WTC11 (cell line): ENCODE measurements at regions not wholly inside any gene's neighbourhood (a gene's known extent, or its start where the extent isn't known, plus 50 kb on each side); places are given as distances from the start of the nearest gene placed in this dataset.

Source experiments
- ATAC-seq: fragments of 200-7000 bp; cut with Tn5 transposase; 2 replicates; pipeline ENCODE4 v1.10.0; 2021; ENCODE audit warnings: mild to moderate bottlenecking, moderate library complexity
- CTCF ChIA-PET: fragments of 300-600 bp; sonication (Branson Sonifier 250); formaldehyde crosslinking; loops from one replicate; lab custom pipeline; 2021; ENCODE audit warnings: antibody characterized with exemption; lab: Charles Lee
- POLR2A ChIA-PET: fragments of 350-600 bp; sonication (Branson Sonifier 250); formaldehyde crosslinking; loops from one replicate; lab custom pipeline; 2021; ENCODE audit warnings: antibody characterized with exemption; lab: Charles Lee
- DNase-seq: peaks from one replicate; pipeline ENCODE4 v3.0.0; 2021; ENCODE audit warnings: low spot score
- H3K27ac Mint-ChIP-seq: 2 replicates; pipeline ENCODE4 v1.8.0; 2021; ENCODE audit warnings: mixed read lengths
- H3K27me3 Mint-ChIP-seq: 2 replicates; pipeline ENCODE4 v1.8.0; 2021; ENCODE audit warnings: low read depth, mild to moderate bottlenecking, moderate library complexity, mixed read lengths
- H3K36me3 Mint-ChIP-seq: 2 replicates; pipeline ENCODE4 v1.8.0; 2021; ENCODE audit warnings: mixed read lengths
- H3K4me1 Mint-ChIP-seq: 2 replicates; pipeline ENCODE4 v1.8.0; 2022; ENCODE audit warnings: mixed read lengths
- H3K4me3 Mint-ChIP-seq: 2 replicates; pipeline ENCODE4 v1.8.0; 2021; ENCODE audit warnings: mild to moderate bottlenecking, moderate library complexity, mixed read lengths
- H3K9me3 Mint-ChIP-seq: 2 replicates; pipeline ENCODE4 v1.8.0; 2021; ENCODE audit warnings: mixed read lengths
- ATF1 ChIP-seq: sonication (generic); formaldehyde crosslinking; IDR thresholded peaks from 2 replicates; pipeline ENCODE4 v1.8.1; 2023; ENCODE audit warnings: mild to moderate bottlenecking, moderate library complexity, missing genetic modification reagents
- GABPB1 ChIP-seq: sonication (generic); formaldehyde crosslinking; IDR thresholded peaks from 2 replicates; pipeline ENCODE4 v1.8.1; 2023; ENCODE audit warnings: mild to moderate bottlenecking, missing genetic modification reagents
- NR1H2 ChIP-seq: sonication (generic); formaldehyde crosslinking; IDR thresholded peaks from 2 replicates; pipeline ENCODE4 v1.9.0; 2021; ENCODE audit warnings: mild to moderate bottlenecking, moderate library complexity, missing genetic modification reagents
- NR3C1 ChIP-seq: sonication (generic); formaldehyde crosslinking; conservative IDR thresholded peaks from 2 replicates; pipeline ENCODE4 v1.8.1; 2023; ENCODE audit warnings: low read depth, mild to moderate bottlenecking, missing genetic modification reagents
- SMAD3 ChIP-seq: sonication (generic); formaldehyde crosslinking; IDR thresholded peaks from 2 replicates; pipeline ENCODE4 v1.8.0; 2022; ENCODE audit warnings: missing genetic modification reagents, mild to moderate bottlenecking, borderline replicate concordance
- SMAD4 ChIP-seq: sonication (generic); formaldehyde crosslinking; IDR thresholded peaks from 2 replicates; pipeline ENCODE4 v1.8.0; 2022; ENCODE audit warnings: mild to moderate bottlenecking, missing genetic modification reagents
- ZNF219 ChIP-seq: sonication (generic); formaldehyde crosslinking; IDR thresholded peaks from 2 replicates; pipeline ENCODE4 v1.8.0; 2023; ENCODE audit warnings: missing genetic modification reagents, mild to moderate bottlenecking, borderline replicate concordance
- ZNF317 ChIP-seq: sonication (generic); formaldehyde crosslinking; IDR thresholded peaks from 2 replicates; pipeline ENCODE4 v1.8.1; 2023; ENCODE audit warnings: low read depth, mild to moderate bottlenecking, moderate library complexity, missing genetic modification reagents, borderline replicate concordance
- TF ChIP-seq, protein P1 (sequence below): sonication (generic); formaldehyde crosslinking; conservative IDR thresholded peaks from 2 replicates; pipeline ENCODE4 v1.8.1; 2022; ENCODE audit warnings: mild to moderate bottlenecking, missing genetic modification reagents
- TF ChIP-seq, protein P2 (sequence below): sonication (generic); formaldehyde crosslinking; IDR thresholded peaks from 2 replicates; pipeline ENCODE4 v1.8.1; 2023; ENCODE audit warnings: mild to moderate bottlenecking, moderate library complexity, missing genetic modification reagents
- TF ChIP-seq, protein P3 (sequence below): sonication (generic); formaldehyde crosslinking; IDR thresholded peaks from 2 replicates; pipeline ENCODE4 v1.8.0; 2023; ENCODE audit warnings: mild to moderate bottlenecking, missing genetic modification reagents
- TF ChIP-seq, protein P4 (sequence below): sonication (generic); formaldehyde crosslinking; IDR thresholded peaks from 2 replicates; pipeline ENCODE4 v1.8.1; 2023; ENCODE audit warnings: mild to moderate bottlenecking, missing genetic modification reagents, moderate library complexity
- TF ChIP-seq, protein P5 (sequence below): sonication (generic); formaldehyde crosslinking; IDR thresholded peaks from 2 replicates; pipeline ENCODE4 v1.8.1; 2022; ENCODE audit warnings: low read depth, mild to moderate bottlenecking, moderate library complexity, missing genetic modification reagents, borderline replicate concordance
- TF ChIP-seq, protein P6 (sequence below): sonication (generic); formaldehyde crosslinking; IDR thresholded peaks from 2 replicates; pipeline ENCODE4 v1.8.1; 2023; ENCODE audit warnings: mild to moderate bottlenecking, missing genetic modification reagents

DNA sequence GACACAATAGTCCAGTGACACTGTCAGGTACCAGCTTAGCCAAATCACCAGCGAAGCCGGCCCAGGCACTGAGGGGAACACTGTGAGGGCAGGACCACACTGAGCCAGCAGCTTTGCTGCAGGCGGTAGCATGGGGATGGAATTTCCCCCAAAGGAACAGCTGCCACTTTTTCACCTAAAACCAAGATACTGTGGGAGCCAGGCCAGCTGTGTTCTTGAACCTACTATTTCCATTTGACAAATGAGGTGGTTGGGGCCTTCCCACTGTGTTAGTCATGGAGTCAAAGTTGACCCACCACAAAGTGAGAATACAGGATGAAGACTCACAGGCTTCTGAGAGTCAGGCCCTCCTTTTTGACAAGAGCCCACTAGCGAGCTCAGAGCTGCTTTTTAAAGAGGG lies 70.7 kb upstream of the SH3RF1 start:
- CTCF ChIA-PET = interaction anchor here (1.0 kb wide), 1 partner anchor 30 kb away, joined by 4 read pairs; no protein-coding TSS in a partner anchor

GRCh38 chr4:169340834-169341233 lies 70.1 kb upstream of the SH3RF1 start:
- no peaks in the 10 kb centered on the region for H3K27me3 Mint-ChIP-seq
- H3K27ac Mint-ChIP-seq = no peak overlapping the region
- POLR2A ChIA-PET = no interaction called here
- no peak for DNase-seq
- H3K9me3 Mint-ChIP-seq = peaks cover 22% of the 10 kb centered on the region
- peaks cover 5% of the 10 kb centered on the region; the same call in 1 of the 2 replicates for H3K4me1 Mint-ChIP-seq
- TF ChIP-seq, protein P1, sequence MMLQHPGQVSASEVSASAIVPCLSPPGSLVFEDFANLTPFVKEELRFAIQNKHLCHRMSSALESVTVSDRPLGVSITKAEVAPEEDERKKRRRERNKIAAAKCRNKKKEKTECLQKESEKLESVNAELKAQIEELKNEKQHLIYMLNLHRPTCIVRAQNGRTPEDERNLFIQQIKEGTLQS = no peak
- no peak for TF ChIP-seq ATF1
- TF ChIP-seq, protein P2, sequence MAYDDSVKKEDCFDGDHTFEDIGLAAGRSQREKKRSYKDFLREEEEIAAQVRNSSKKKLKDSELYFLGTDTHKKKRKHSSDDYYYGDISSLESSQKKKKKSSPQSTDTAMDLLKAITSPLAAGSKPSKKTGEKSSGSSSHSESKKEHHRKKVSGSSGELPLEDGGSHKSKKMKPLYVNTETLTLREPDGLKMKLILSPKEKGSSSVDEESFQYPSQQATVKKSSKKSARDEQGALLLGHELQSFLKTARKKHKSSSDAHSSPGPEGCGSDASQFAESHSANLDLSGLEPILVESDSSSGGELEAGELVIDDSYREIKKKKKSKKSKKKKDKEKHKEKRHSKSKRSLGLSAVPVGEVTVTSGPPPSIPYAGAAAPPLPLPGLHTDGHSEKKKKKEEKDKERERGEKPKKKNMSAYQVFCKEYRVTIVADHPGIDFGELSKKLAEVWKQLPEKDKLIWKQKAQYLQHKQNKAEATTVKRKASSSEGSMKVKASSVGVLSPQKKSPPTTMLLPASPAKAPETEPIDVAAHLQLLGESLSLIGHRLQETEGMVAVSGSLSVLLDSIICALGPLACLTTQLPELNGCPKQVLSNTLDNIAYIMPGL (CRISPR knock-in tag) = no peak
- TF ChIP-seq, protein P3, sequence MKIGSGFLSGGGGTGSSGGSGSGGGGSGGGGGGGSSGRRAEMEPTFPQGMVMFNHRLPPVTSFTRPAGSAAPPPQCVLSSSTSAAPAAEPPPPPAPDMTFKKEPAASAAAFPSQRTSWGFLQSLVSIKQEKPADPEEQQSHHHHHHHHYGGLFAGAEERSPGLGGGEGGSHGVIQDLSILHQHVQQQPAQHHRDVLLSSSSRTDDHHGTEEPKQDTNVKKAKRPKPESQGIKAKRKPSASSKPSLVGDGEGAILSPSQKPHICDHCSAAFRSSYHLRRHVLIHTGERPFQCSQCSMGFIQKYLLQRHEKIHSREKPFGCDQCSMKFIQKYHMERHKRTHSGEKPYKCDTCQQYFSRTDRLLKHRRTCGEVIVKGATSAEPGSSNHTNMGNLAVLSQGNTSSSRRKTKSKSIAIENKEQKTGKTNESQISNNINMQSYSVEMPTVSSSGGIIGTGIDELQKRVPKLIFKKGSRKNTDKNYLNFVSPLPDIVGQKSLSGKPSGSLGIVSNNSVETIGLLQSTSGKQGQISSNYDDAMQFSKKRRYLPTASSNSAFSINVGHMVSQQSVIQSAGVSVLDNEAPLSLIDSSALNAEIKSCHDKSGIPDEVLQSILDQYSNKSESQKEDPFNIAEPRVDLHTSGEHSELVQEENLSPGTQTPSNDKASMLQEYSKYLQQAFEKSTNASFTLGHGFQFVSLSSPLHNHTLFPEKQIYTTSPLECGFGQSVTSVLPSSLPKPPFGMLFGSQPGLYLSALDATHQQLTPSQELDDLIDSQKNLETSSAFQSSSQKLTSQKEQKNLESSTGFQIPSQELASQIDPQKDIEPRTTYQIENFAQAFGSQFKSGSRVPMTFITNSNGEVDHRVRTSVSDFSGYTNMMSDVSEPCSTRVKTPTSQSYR (CRISPR knock-in tag) = no peak
- TF ChIP-seq, protein P4, sequence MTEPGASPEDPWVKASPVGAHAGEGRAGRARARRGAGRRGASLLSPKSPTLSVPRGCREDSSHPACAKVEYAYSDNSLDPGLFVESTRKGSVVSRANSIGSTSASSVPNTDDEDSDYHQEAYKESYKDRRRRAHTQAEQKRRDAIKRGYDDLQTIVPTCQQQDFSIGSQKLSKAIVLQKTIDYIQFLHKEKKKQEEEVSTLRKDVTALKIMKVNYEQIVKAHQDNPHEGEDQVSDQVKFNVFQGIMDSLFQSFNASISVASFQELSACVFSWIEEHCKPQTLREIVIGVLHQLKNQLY (CRISPR knock-in tag) = no peak
- no peak for TF ChIP-seq GABPB1
- no peak for TF ChIP-seq SMAD3 (CRISPR knock-in tag)
- TF ChIP-seq NR1H2 = no peak
- TF ChIP-seq, all 79 proteins: peak for 0
- Mint-ChIP-seq H3K36me3 (no peaks in the 10 kb centered on the region), H3K4me3 (no peak overlapping the region)
- ATAC-seq = no peak
- CTCF ChIA-PET = no interaction called here

More for the DNA sequence above, 70.7 kb upstream of the SH3RF1 start:
- Mint-ChIP-seq H3K9me3 (peaks cover 21% of the 10 kb centered on the region), H3K36me3 (no peaks in the 10 kb centered on the region), H3K4me3 (no peak overlapping the region), H3K27me3 (no peaks in the 10 kb centered on the region), H3K4me1 (0 out of 2 replicates have a peak, but pooled peaks cover 4% of the 10 kb centered on the region)
- DNase-seq (no peak), ATAC-seq (no peak)
- POLR2A ChIA-PET = no interaction called here
- TF ChIP-seq, protein P3 (CRISPR knock-in tag) = no peak
- TF ChIP-seq ZNF317 (CRISPR knock-in tag) (no peak), NR3C1 (CRISPR knock-in tag) (no peak)
- TF ChIP-seq, all 79 proteins: peak for 0
- no peak overlapping the region for H3K27ac Mint-ChIP-seq

- H3K4me1 Mint-ChIP-seq = peaks cover 29% of the 10 kb centered on the region
- ATAC-seq = no peak
- no peaks in the 10 kb centered on the region for H3K36me3 Mint-ChIP-seq
- no peak overlapping the region for H3K4me3 Mint-ChIP-seq
- H3K27ac Mint-ChIP-seq = no peak overlapping the region
- peaks cover 26% of the 10 kb centered on the region for H3K9me3 Mint-ChIP-seq
- no peaks in the 10 kb centered on the region for H3K27me3 Mint-ChIP-seq
- TF ChIP-seq, protein P5, sequence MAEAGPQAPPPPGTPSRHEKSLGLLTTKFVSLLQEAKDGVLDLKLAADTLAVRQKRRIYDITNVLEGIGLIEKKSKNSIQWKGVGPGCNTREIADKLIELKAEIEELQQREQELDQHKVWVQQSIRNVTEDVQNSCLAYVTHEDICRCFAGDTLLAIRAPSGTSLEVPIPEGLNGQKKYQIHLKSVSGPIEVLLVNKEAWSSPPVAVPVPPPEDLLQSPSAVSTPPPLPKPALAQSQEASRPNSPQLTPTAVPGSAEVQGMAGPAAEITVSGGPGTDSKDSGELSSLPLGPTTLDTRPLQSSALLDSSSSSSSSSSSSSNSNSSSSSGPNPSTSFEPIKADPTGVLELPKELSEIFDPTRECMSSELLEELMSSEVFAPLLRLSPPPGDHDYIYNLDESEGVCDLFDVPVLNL (CRISPR knock-in tag) = no peak
- TF ChIP-seq, protein P6, sequence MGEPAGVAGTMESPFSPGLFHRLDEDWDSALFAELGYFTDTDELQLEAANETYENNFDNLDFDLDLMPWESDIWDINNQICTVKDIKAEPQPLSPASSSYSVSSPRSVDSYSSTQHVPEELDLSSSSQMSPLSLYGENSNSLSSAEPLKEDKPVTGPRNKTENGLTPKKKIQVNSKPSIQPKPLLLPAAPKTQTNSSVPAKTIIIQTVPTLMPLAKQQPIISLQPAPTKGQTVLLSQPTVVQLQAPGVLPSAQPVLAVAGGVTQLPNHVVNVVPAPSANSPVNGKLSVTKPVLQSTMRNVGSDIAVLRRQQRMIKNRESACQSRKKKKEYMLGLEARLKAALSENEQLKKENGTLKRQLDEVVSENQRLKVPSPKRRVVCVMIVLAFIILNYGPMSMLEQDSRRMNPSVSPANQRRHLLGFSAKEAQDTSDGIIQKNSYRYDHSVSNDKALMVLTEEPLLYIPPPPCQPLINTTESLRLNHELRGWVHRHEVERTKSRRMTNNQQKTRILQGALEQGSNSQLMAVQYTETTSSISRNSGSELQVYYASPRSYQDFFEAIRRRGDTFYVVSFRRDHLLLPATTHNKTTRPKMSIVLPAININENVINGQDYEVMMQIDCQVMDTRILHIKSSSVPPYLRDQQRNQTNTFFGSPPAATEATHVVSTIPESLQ = no peak
- no peak for TF ChIP-seq ZNF219
- TF ChIP-seq NR3C1 (CRISPR knock-in tag) = no peak
- TF ChIP-seq SMAD4 (CRISPR knock-in tag) = no peak
- POLR2A ChIA-PET = no interaction called here
- CTCF ChIA-PET = no interaction called here
- DNase-seq = no peak
Measured at GRCh38 chr4:169338241-169338640, 67.5 kb upstream of the SH3RF1 start.
